ENCODE measurements at regions not wholly inside any gene's neighbourhood (a gene's known extent, or its start where the extent isn't known, plus 50 kb on each side); places are given as distances from the start of the nearest gene placed in this dataset.

- DNase-seq (ENCODE audit: low read depth in 4 of 4, low spot score in 3 of 4) = no peak
Observed at GRCh38 chr13:78997902-78998629, 339.1 kb upstream of the OBI1 start.

GRCh38 chr13:78993792-78994191, 334.8 kb upstream of the OBI1 start:
- no peak for DNase-seq (ENCODE audit: low read depth in 4 of 4, low spot score in 3 of 4)

GRCh38 chr13:78981913-78982312, 323.0 kb upstream of the OBI1 start:
- DNase-seq (ENCODE audit: low read depth in 4 of 4, low spot score in 3 of 4) = no peak

GRCh38 chr13:78979349-78979748, 320.4 kb upstream of the OBI1 start:
- DNase-seq (ENCODE audit: low read depth in 4 of 4, low spot score in 3 of 4) = no peak

GRCh38 chr13:78978381-78978998, 319.5 kb upstream of the OBI1 start:
- DNase-seq (ENCODE audit: low read depth in 4 of 4, low spot score in 3 of 4) = peak; percentile 8 to 26 (median 21)

- DNase-seq (ENCODE audit: low read depth in 4 of 4, low spot score in 3 of 4) = no peak
Observed at GRCh38 chr13:78977311-78977710, 318.4 kb upstream of the OBI1 start.

- no peak for DNase-seq (ENCODE audit: low read depth in 4 of 4, low spot score in 3 of 4)
Observed at GRCh38 chr13:78976696-78977095, 317.7 kb upstream of the OBI1 start.

- no peak for DNase-seq (ENCODE audit: low read depth in 4 of 4, low spot score in 3 of 4)
Observed at GRCh38 chr13:78972561-78972960, 313.6 kb upstream of the OBI1 start.

- no peak for DNase-seq (ENCODE audit: low read depth in 4 of 4, low spot score in 3 of 4)
Observed at GRCh38 chr13:78971355-78972025, 312.5 kb upstream of the OBI1 start.

- DNase-seq (ENCODE audit: low read depth in 4 of 4, low spot score in 3 of 4) = no peak
Observed at GRCh38 chr13:78960881-78961280, 301.9 kb upstream of the OBI1 start.

- DNase-seq (ENCODE audit: low read depth in 4 of 4, low spot score in 3 of 4) = no peak
Observed at GRCh38 chr13:78958006-78958405, 299.1 kb upstream of the OBI1 start.

- no peak for DNase-seq (ENCODE audit: low read depth in 4 of 4, low spot score in 3 of 4)
Observed at GRCh38 chr13:78940455-78941130, 281.6 kb upstream of the OBI1 start.

- DNase-seq (ENCODE audit: low read depth in 4 of 4, low spot score in 3 of 4) = peak in 1 of 4 donors; percentile 1
Observed at GRCh38 chr13:78934336-78934735, 275.4 kb upstream of the OBI1 start.

- DNase-seq (ENCODE audit: low read depth in 4 of 4, low spot score in 3 of 4) = no peak
Observed at GRCh38 chr13:78915015-78915414, 256.1 kb upstream of the OBI1 start.

- DNase-seq (ENCODE audit: low read depth in 4 of 4, low spot score in 3 of 4) = no peak
Observed at GRCh38 chr13:78913656-78914055, 254.7 kb upstream of the OBI1 start.

GRCh38 chr13:78910147-78910546, 251.2 kb upstream of the OBI1 start:
- no peak for DNase-seq (ENCODE audit: low read depth in 4 of 4, low spot score in 3 of 4)

- DNase-seq (ENCODE audit: low read depth in 4 of 4, low spot score in 3 of 4) = no peak
Observed at GRCh38 chr13:78909276-78909675, 250.3 kb upstream of the OBI1 start.

GRCh38 chr13:78907006-78907405, 248.1 kb upstream of the OBI1 start:
- DNase-seq (ENCODE audit: low read depth in 4 of 4, low spot score in 3 of 4) = no peak

GRCh38 chr13:78897200-78897599, 238.2 kb upstream of the OBI1 start:
- no peak for DNase-seq (ENCODE audit: low read depth in 4 of 4, low spot score in 3 of 4)

GRCh38 chr13:78884571-78884970, 225.6 kb upstream of the OBI1 start:
- DNase-seq (ENCODE audit: low read depth in 4 of 4, low spot score in 3 of 4) = no peak

GRCh38 chr13:78881751-78882150, 222.8 kb upstream of the OBI1 start:
- DNase-seq (ENCODE audit: low read depth in 4 of 4, low spot score in 3 of 4) = no peak
